ENCODE measurements at regions not wholly inside any gene's neighbourhood (a gene's known extent, or its start where the extent isn't known, plus 50 kb on each side); places are given as distances from the start of the nearest gene placed in this dataset.
"Not testable (repeated sequence)": the region's sequence is repeated elsewhere in the genome, so short reads cannot be mapped to it uniquely, and the experiment has no call there.

GRCh38 chr20:57987659-57988058 is 240.8 kb downstream of the ANKRD60 start:
- H3K9ac ChIP-seq (ENCODE audit: low read length), result no peak overlapping the region
- H3K4me3 ChIP-seq (ENCODE audit: low read length), result no peak overlapping the region
- no peaks in the 10 kb centered on the region for H3K4me1 ChIP-seq (ENCODE audit: control insufficient read depth, low read depth, low read length)
- H3K27me3 ChIP-seq (ENCODE audit: control insufficient read depth, insufficient read depth, low read length), result no peaks in the 10 kb centered on the region
- H3K9me3 ChIP-seq (ENCODE audit: control insufficient read depth, low read depth, low read length), result no peaks in the 10 kb centered on the region
- H3K27ac ChIP-seq (ENCODE audit: low read length), result no peak overlapping the region
- H3K36me3 ChIP-seq (ENCODE audit: control insufficient read depth, low read depth, low read length), result no peaks in the 10 kb centered on the region

GRCh38 chr20:57986666-57987065 is 241.8 kb downstream of the ANKRD60 start:
- Histone ChIP-seq H3K4me1 (ENCODE audit: control insufficient read depth, low read depth, low read length) (no peaks in the 10 kb centered on the region), H3K27me3 (ENCODE audit: control insufficient read depth, insufficient read depth, low read length) (no peaks in the 10 kb centered on the region), H3K9me3 (ENCODE audit: control insufficient read depth, low read depth, low read length) (no peaks in the 10 kb centered on the region), H3K27ac (ENCODE audit: low read length) (no peak overlapping the region), H3K4me3 (ENCODE audit: low read length) (no peak overlapping the region), H3K36me3 (ENCODE audit: control insufficient read depth, low read depth, low read length) (no peaks in the 10 kb centered on the region), H3K9ac (ENCODE audit: low read length) (no peak overlapping the region)

- Histone ChIP-seq H3K27ac (ENCODE audit: low read length) (no peak overlapping the region), H3K4me1 (ENCODE audit: control insufficient read depth, low read depth, low read length) (no peaks in the 10 kb centered on the region), H3K9me3 (ENCODE audit: control insufficient read depth, low read depth, low read length) (no peaks in the 10 kb centered on the region), H3K36me3 (ENCODE audit: control insufficient read depth, low read depth, low read length) (no peaks in the 10 kb centered on the region), H3K27me3 (ENCODE audit: control insufficient read depth, insufficient read depth, low read length) (no peaks in the 10 kb centered on the region), H3K9ac (ENCODE audit: low read length) (no peak overlapping the region), H3K4me3 (ENCODE audit: low read length) (no peak overlapping the region)
Measured at GRCh38 chr20:57985278-57985677, 243.2 kb downstream of the ANKRD60 start.

- Histone ChIP-seq H3K9ac (ENCODE audit: low read length) (no peak overlapping the region), H3K36me3 (ENCODE audit: control insufficient read depth, low read depth, low read length) (no peaks in the 10 kb centered on the region), H3K27me3 (ENCODE audit: control insufficient read depth, insufficient read depth, low read length) (no peaks in the 10 kb centered on the region), H3K9me3 (ENCODE audit: control insufficient read depth, low read depth, low read length) (no peaks in the 10 kb centered on the region), H3K4me3 (ENCODE audit: low read length) (no peak overlapping the region), H3K4me1 (ENCODE audit: control insufficient read depth, low read depth, low read length) (no peaks in the 10 kb centered on the region), H3K27ac (ENCODE audit: low read length) (no peak overlapping the region)
Measured at GRCh38 chr20:57983082-57983481, 245.4 kb downstream of the ANKRD60 start.

- Histone ChIP-seq H3K9me3 (ENCODE audit: control insufficient read depth, low read depth, low read length) (no peaks in the 10 kb centered on the region), H3K36me3 (ENCODE audit: control insufficient read depth, low read depth, low read length) (no peaks in the 10 kb centered on the region), H3K4me3 (ENCODE audit: low read length) (no peak overlapping the region), H3K9ac (ENCODE audit: low read length) (no peak overlapping the region), H3K4me1 (ENCODE audit: control insufficient read depth, low read depth, low read length) (no peaks in the 10 kb centered on the region), H3K27ac (ENCODE audit: low read length) (no peak overlapping the region), H3K27me3 (ENCODE audit: control insufficient read depth, insufficient read depth, low read length) (no peaks in the 10 kb centered on the region)
Measured at GRCh38 chr20:57980506-57980905, 247.9 kb downstream of the ANKRD60 start.

GRCh38 chr20:57977569-57977968 is 250.9 kb downstream of the ANKRD60 start:
- H3K9ac ChIP-seq (ENCODE audit: low read length), result no peak overlapping the region
- no peak overlapping the region for H3K27ac ChIP-seq (ENCODE audit: low read length)
- H3K4me1 ChIP-seq (ENCODE audit: control insufficient read depth, low read depth, low read length), result no peaks in the 10 kb centered on the region
- no peaks in the 10 kb centered on the region for H3K27me3 ChIP-seq (ENCODE audit: control insufficient read depth, insufficient read depth, low read length)
- H3K36me3 ChIP-seq (ENCODE audit: control insufficient read depth, low read depth, low read length), result no peaks in the 10 kb centered on the region
- no peak overlapping the region for H3K4me3 ChIP-seq (ENCODE audit: low read length)
- no peaks in the 10 kb centered on the region for H3K9me3 ChIP-seq (ENCODE audit: control insufficient read depth, low read depth, low read length)

GRCh38 chr20:57977141-57977540 is 251.3 kb downstream of the ANKRD60 start:
- no peak overlapping the region for H3K27ac ChIP-seq (ENCODE audit: low read length)
- no peaks in the 10 kb centered on the region for H3K4me1 ChIP-seq (ENCODE audit: control insufficient read depth, low read depth, low read length)
- H3K9ac ChIP-seq (ENCODE audit: low read length), result no peak overlapping the region
- no peaks in the 10 kb centered on the region for H3K36me3 ChIP-seq (ENCODE audit: control insufficient read depth, low read depth, low read length)
- no peaks in the 10 kb centered on the region for H3K27me3 ChIP-seq (ENCODE audit: control insufficient read depth, insufficient read depth, low read length)
- H3K9me3 ChIP-seq (ENCODE audit: control insufficient read depth, low read depth, low read length), result no peaks in the 10 kb centered on the region
- H3K4me3 ChIP-seq (ENCODE audit: low read length), result no peak overlapping the region

- Histone ChIP-seq H3K4me1 (ENCODE audit: control insufficient read depth, low read depth, low read length) (no peaks in the 10 kb centered on the region), H3K27ac (ENCODE audit: low read length) (no peak overlapping the region)
Measured at GRCh38 chr20:57974863-57975262, 253.6 kb downstream of the ANKRD60 start.

GRCh38 chr20:57973886-57974285 is 254.6 kb downstream of the ANKRD60 start:
- no peaks in the 10 kb centered on the region for H3K36me3 ChIP-seq (ENCODE audit: control insufficient read depth, low read depth, low read length)
- H3K27ac ChIP-seq (ENCODE audit: low read length), result no peak overlapping the region
- no peaks in the 10 kb centered on the region for H3K27me3 ChIP-seq (ENCODE audit: control insufficient read depth, insufficient read depth, low read length)
- H3K9ac ChIP-seq (ENCODE audit: low read length), result no peak overlapping the region
- no peaks in the 10 kb centered on the region for H3K4me1 ChIP-seq (ENCODE audit: control insufficient read depth, low read depth, low read length)
- no peak overlapping the region for H3K4me3 ChIP-seq (ENCODE audit: low read length)
- H3K9me3 ChIP-seq (ENCODE audit: control insufficient read depth, low read depth, low read length), result no peaks in the 10 kb centered on the region

More at GRCh38 chr20:57974863-57975262, 253.6 kb downstream of the ANKRD60 start:
- Histone ChIP-seq H3K9me3 (ENCODE audit: control insufficient read depth, low read depth, low read length) (no peaks in the 10 kb centered on the region), H3K36me3 (ENCODE audit: control insufficient read depth, low read depth, low read length) (no peaks in the 10 kb centered on the region), H3K27me3 (ENCODE audit: control insufficient read depth, insufficient read depth, low read length) (no peaks in the 10 kb centered on the region), H3K4me3 (ENCODE audit: low read length) (no peak overlapping the region), H3K9ac (ENCODE audit: low read length) (no peak overlapping the region)

- not testable (repeated sequence) for H3K27ac ChIP-seq (ENCODE audit: low read length); H3K36me3 ChIP-seq (ENCODE audit: control insufficient read depth, low read depth, low read length); H3K27me3 ChIP-seq (ENCODE audit: control insufficient read depth, insufficient read depth, low read length); H3K4me1 ChIP-seq (ENCODE audit: control insufficient read depth, low read depth, low read length); H3K9me3 ChIP-seq (ENCODE audit: control insufficient read depth, low read depth, low read length); H3K4me3 ChIP-seq (ENCODE audit: low read length); H3K9ac ChIP-seq (ENCODE audit: low read length)
Measured at GRCh38 chr20:57971583-57971982, 256.9 kb downstream of the ANKRD60 start.

- H3K27me3 ChIP-seq (ENCODE audit: control insufficient read depth, insufficient read depth, low read length), result no peaks in the 10 kb centered on the region
Measured at GRCh38 chr20:57970856-57971255, 257.6 kb downstream of the ANKRD60 start.

GRCh38 chr20:57970116-57970515 is 258.3 kb downstream of the ANKRD60 start:
- no peaks in the 10 kb centered on the region for H3K4me1 ChIP-seq (ENCODE audit: control insufficient read depth, low read depth, low read length)
- no peaks in the 10 kb centered on the region for H3K36me3 ChIP-seq (ENCODE audit: control insufficient read depth, low read depth, low read length)
- no peaks in the 10 kb centered on the region for H3K9me3 ChIP-seq (ENCODE audit: control insufficient read depth, low read depth, low read length)
- no peak overlapping the region for H3K9ac ChIP-seq (ENCODE audit: low read length)
- H3K4me3 ChIP-seq (ENCODE audit: low read length), result no peak overlapping the region
- H3K27ac ChIP-seq (ENCODE audit: low read length), result no peak overlapping the region
- no peaks in the 10 kb centered on the region for H3K27me3 ChIP-seq (ENCODE audit: control insufficient read depth, insufficient read depth, low read length)

More at GRCh38 chr20:57970856-57971255, 257.6 kb downstream of the ANKRD60 start:
- H3K27ac ChIP-seq (ENCODE audit: low read length), result no peak overlapping the region
- H3K9ac ChIP-seq (ENCODE audit: low read length), result no peak overlapping the region
- no peaks in the 10 kb centered on the region for H3K9me3 ChIP-seq (ENCODE audit: control insufficient read depth, low read depth, low read length)
- no peaks in the 10 kb centered on the region for H3K36me3 ChIP-seq (ENCODE audit: control insufficient read depth, low read depth, low read length)
- no peak overlapping the region for H3K4me3 ChIP-seq (ENCODE audit: low read length)
- H3K4me1 ChIP-seq (ENCODE audit: control insufficient read depth, low read depth, low read length), result no peaks in the 10 kb centered on the region
